AG04449 (cell line): ENCODE measurements at regions not wholly inside any gene's neighbourhood (a gene's known extent, or its start where the extent isn't known, plus 50 kb on each side); places are given as distances from the start of the nearest gene placed in this dataset.

ENCODE experiments used
- CTCF ChIA-PET: fragments of 350-600 bp; formaldehyde crosslinking; extraction: SDS; loops from one replicate; lab custom pipeline; 2021; ENCODE audit warnings: antibody characterized with exemption; lab: Yijun Ruan, JAX
- POLR2A ChIA-PET: fragments of 400-600, 350-600 bp; formaldehyde crosslinking; extraction: SDS; loops from one replicate; lab custom pipeline; 2020; ENCODE audit warnings: antibody characterized with exemption, inconsistent platforms; lab: Yijun Ruan, JAX
- DNase-seq: peaks from one replicate; pipeline ENCODE4 v3.0.0-alpha.2; 2010; ENCODE audit warnings: low read depth, low spot score
- H3K4me3 ChIP-seq: 2 replicates; pipeline ENCODE4 v1.5.1; 2011; ENCODE audit warnings: low read depth, mild to moderate bottlenecking, control low read depth, low read length
- TF ChIP-seq, protein P1 (sequence below): IDR thresholded peaks from one replicate; pipeline ENCODE4 v1.5.1; 2011; ENCODE audit warnings: mild to moderate bottlenecking, moderate library complexity, low read length, control low read depth, inconsistent platforms; ENCODE audit not compliant: insufficient read depth; ENCODE audit errors: missing control alignments

DNA sequence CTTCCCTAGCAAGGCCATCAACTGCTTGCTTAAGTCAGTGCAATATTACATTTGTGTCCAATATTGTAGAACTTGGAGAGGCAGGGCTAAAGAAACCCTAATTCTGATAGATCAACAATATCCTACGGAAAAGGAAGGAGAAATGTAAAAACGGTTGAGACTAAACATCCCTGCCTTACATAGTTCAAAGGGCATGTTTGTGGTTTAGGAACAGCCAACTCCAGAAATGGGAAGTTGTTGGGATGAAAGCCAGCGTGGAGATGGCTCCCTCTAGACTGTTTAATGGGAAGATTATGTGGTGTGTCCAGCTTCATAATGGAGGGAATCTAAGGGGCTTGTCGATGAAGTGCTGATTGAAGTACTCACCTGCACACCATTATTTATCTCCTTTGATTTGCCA, 145.3 kb upstream of the TENT5A start:
- CTCF ChIA-PET: interaction anchor here (0.8 to 1.3 kb wide), 3 partner anchors 10 to 280 kb away, joined by 3 to 4 read pairs (median 3); no protein-coding TSS in a partner anchor
- no peak overlapping the region for H3K4me3 ChIP-seq
- POLR2A ChIA-PET: no interaction called here
- TF ChIP-seq, protein P1, sequence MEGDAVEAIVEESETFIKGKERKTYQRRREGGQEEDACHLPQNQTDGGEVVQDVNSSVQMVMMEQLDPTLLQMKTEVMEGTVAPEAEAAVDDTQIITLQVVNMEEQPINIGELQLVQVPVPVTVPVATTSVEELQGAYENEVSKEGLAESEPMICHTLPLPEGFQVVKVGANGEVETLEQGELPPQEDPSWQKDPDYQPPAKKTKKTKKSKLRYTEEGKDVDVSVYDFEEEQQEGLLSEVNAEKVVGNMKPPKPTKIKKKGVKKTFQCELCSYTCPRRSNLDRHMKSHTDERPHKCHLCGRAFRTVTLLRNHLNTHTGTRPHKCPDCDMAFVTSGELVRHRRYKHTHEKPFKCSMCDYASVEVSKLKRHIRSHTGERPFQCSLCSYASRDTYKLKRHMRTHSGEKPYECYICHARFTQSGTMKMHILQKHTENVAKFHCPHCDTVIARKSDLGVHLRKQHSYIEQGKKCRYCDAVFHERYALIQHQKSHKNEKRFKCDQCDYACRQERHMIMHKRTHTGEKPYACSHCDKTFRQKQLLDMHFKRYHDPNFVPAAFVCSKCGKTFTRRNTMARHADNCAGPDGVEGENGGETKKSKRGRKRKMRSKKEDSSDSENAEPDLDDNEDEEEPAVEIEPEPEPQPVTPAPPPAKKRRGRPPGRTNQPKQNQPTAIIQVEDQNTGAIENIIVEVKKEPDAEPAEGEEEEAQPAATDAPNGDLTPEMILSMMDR: no peak
- no peak for DNase-seq

DNA sequence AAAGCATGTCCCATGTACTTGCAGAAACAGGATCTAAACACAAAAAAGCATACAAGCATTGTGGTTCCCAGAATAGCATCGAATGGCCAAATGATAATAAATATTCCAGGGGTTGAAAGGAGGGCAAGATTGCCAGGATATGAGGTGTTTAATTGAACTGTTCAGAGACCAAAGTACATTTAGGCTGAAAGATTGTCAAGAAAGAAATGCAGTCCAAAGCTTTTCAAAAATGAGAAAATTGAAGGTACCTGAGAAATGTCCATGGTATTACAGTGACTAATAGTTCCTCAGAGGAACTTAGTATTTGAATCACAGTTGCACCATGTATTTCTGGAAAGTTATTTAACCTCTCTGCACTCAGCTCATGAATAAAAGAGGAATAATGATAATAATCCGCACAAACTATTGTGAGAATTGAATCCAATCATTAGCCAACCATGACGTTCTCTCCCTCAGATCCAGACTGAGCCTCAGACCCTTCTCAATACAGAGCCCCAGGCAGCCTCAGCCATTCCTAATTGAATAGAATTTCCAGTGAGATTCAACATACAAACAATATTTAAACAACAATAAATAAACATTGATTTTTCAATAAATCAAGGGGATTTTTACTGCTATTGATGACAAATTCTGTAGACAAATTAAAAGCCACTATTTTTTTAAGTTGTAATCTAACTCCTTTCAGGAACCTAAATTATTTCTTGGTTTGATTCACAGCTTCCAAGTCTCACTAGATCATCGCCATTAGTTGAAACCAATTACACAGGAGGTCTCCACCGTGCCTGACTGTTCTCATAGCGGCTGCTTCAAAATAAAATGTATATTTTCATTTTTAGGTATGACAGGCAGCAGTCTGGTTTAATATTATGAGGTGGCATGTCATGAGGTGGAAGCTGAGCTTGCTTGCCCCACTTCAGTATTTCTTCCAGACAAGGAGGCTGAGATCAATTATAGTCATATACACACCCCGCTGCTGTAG, 144.3 kb upstream of the TENT5A start:
- POLR2A ChIA-PET: interaction anchor here (1.6 to 1.9 kb wide), 2 partner anchors 104 to 144 kb away, joined by 3 to 26 read pairs; partner anchors contain the start of gene TENT5A
- TF ChIP-seq, protein P1: no peak
- CTCF ChIA-PET: interaction anchor here (0.8 to 1.3 kb wide), 4 partner anchors 10 to 281 kb away, joined by 3 to 4 read pairs (median 3); no protein-coding TSS in a partner anchor
- DNase-seq: no peak
- H3K4me3 ChIP-seq: no peak overlapping the region

DNA sequence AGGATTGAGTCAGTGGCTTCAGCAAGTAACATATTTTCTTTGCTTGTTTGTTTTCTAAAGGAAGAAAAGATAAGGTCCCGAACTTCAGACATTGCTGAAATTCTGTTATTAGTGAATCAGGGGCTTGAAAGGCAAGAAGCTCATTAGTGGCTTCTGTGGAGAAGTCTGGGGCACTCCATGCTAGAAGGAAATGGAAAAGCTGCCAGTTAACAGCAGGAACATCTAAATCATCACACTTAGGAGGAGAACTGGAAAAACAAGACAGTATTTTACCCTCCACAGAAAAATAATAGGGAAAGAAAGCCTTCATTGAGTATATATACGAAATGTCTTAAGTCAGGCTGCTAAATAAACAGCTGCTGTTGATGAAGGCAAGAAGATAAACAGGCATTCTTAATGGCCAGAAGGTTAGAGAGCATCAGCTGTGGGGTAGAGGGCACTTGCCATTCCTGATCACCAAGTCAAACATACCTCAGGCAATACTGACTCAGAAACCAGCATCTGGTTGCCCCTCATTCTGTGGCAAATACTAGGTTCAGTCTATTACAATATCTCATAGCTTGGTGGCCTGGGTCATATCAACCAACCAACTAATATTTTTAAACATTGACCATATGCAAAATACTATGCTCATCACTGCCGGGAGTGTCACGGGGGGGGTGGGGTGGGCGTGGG, 143.2 kb upstream of the TENT5A start:
- ChIA-PET CTCF (no interaction called here), POLR2A (interaction anchor here (0.6 to 1.9 kb wide), 9 partner anchors 45 to 1471 kb away, joined by 3 to 26 read pairs (median 4); partner anchors contain the start of gene TENT5A)
- TF ChIP-seq, protein P1: no peak
- no peak overlapping the region for H3K4me3 ChIP-seq
- peak; percentile 96 for DNase-seq

DNA sequence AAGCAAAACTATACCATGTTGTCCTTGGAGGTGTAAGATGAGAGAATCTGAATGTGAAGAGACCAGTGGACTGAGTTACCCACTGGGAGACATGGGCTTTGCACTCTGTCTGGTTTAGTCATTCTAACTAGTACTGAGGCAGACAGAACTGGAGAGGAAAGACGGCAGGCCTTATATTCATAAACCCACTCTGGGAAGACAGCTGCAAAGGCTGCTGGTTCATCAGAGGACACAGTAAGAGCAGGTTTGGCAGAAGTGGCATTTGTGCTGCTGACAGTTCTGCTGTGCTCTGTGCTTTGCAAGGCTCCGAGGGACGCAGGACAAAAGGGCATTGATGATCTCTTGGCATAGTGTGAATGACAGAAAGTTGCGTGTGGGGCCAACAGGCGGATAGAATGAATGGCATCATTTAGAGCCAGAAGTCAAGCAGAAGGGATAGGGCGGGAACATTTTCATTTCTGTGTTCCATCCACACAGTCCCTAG, 142.3 kb upstream of the TENT5A start:
- H3K4me3 ChIP-seq: no peak overlapping the region
- ChIA-PET CTCF (interaction anchor here (1.1 kb wide), 1 partner anchor 145 kb away, joined by 5 read pairs; no protein-coding TSS in a partner anchor), POLR2A (interaction anchor here (0.7 to 1.9 kb wide), 6 partner anchors 103 to 149 kb away, joined by 3 to 26 read pairs (median 6); partner anchors contain the start of gene TENT5A)
- TF ChIP-seq, protein P1: no peak
- no peak for DNase-seq

DNA sequence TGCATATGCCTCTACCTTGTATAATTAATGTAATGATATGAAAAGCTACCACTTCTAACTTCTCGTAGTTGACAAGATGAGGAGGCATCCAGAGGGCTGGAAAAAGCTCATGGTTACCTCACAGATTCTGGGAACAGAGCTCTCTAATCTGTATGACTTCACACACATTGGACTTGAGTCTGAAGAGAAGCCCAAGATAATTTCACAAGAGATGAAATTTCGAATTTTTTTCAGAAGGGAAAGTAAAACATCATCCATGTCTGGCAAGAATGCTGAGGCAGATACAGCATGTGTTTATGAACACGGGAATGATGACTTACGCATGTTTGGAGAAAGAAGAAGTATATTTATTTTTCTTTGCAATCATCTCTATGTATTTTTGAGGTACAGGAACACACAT, 141.8 kb upstream of the TENT5A start:
- no peak overlapping the region for H3K4me3 ChIP-seq
- TF ChIP-seq, protein P1: no peak
- ChIA-PET CTCF (interaction anchor here (1.1 to 1.4 kb wide), 2 partner anchors 141 to 146 kb away, joined by 4 to 5 read pairs; no protein-coding TSS in a partner anchor), POLR2A (no interaction called here)
- DNase-seq: no peak
